HG02840 (cell line): ENCODE measurements at regions not wholly inside any gene's neighbourhood (a gene's known extent, or its start where the extent isn't known, plus 50 kb on each side); places are given as distances from the start of the nearest gene placed in this dataset.
"Not testable (repeated sequence)": the region's sequence is repeated elsewhere in the genome, so short reads cannot be mapped to it uniquely, and the experiment has no call there.

Experiments
- ATAC-seq: cut with Tn5 transposase; IDR thresholded peaks from one replicate; pipeline ENCODE4 v1.9.1; 2021; ENCODE audit warnings: mild to moderate bottlenecking, moderate library complexity, moderate number of reproducible peaks; ENCODE audit not compliant: unreplicated experiment, low FRiP score

GRCh38 chr10:63901881-63902280, 380.7 kb downstream of the REEP3 start:
- no peak for ATAC-seq

- ATAC-seq: no peak
These were observed 389.6 kb downstream of the REEP3 start for GRCh38 chr10:63910806-63911205.

GRCh38 chr10:63915240-63915639, 394.0 kb downstream of the REEP3 start:
- ATAC-seq: no peak

GRCh38 chr10:63917363-63917762, 396.2 kb downstream of the REEP3 start:
- ATAC-seq: no peak

- ATAC-seq: no peak
These were observed 398.5 kb downstream of the REEP3 start for GRCh38 chr10:63919575-63920279.

- ATAC-seq: no peak
These were observed 399.7 kb downstream of the REEP3 start for GRCh38 chr10:63920926-63921325.

GRCh38 chr10:63921908-63922467, 400.8 kb downstream of the REEP3 start:
- no peak for ATAC-seq

GRCh38 chr10:63922468-63923284, 401.5 kb downstream of the REEP3 start:
- no peak for ATAC-seq

- ATAC-seq: no peak
These were observed 408.7 kb downstream of the REEP3 start for GRCh38 chr10:63929831-63930467.

GRCh38 chr10:63930584-63930983, 409.4 kb downstream of the REEP3 start:
- ATAC-seq: no peak

- no peak for ATAC-seq
These were observed 414.5 kb downstream of the REEP3 start for GRCh38 chr10:63935705-63936104.

- no peak for ATAC-seq
These were observed 419.2 kb downstream of the REEP3 start for GRCh38 chr10:63940277-63940922.

GRCh38 chr10:63964406-63964805, 443.2 kb downstream of the REEP3 start:
- no peak for ATAC-seq

- no peak for ATAC-seq
These were observed 444.6 kb downstream of the REEP3 start for GRCh38 chr10:63965846-63966245.

GRCh38 chr10:63972949-63973827, 452.0 kb downstream of the REEP3 start:
- ATAC-seq: no peak

GRCh38 chr10:63976538-63976937, 455.3 kb downstream of the REEP3 start:
- ATAC-seq: peak; percentile 91

- ATAC-seq: no peak
These were observed 456.2 kb downstream of the REEP3 start for GRCh38 chr10:63977329-63977923.

- not testable (repeated sequence) for ATAC-seq
These were observed 459.7 kb downstream of the REEP3 start for GRCh38 chr10:63980870-63981269.

GRCh38 chr10:63984061-63984460, 462.9 kb downstream of the REEP3 start:
- ATAC-seq: not testable (repeated sequence)
